MV-4-11 (cell line): ENCODE measurements at regions not wholly inside any gene's neighbourhood (a gene's known extent, or its start where the extent isn't known, plus 50 kb on each side); places are given as distances from the start of the nearest gene placed in this dataset.
"Not testable (repeated sequence)": the region's sequence is repeated elsewhere in the genome, so short reads cannot be mapped to it uniquely, and the experiment has no call there.

Experiments
- DNase-seq: peaks from one replicate; lab custom pipeline; 2025; lab: John Stamatoyannopoulos, UW

GRCh38 chr11:97667057-97667456, 1277.2 kb downstream of the JRKL start:
- no peak for DNase-seq

- peak; percentile 75 for DNase-seq
These were observed 1293.9 kb downstream of the JRKL start for GRCh38 chr11:97683733-97684132.

- DNase-seq: no peak
These were observed 1295.0 kb downstream of the JRKL start for GRCh38 chr11:97684486-97685439.

GRCh38 chr11:97685695-97686094, 1295.9 kb downstream of the JRKL start:
- no peak for DNase-seq

- DNase-seq: no peak
These were observed 1297.3 kb downstream of the JRKL start for GRCh38 chr11:97687111-97687510.

GRCh38 chr11:97691061-97691460, 1301.2 kb downstream of the JRKL start:
- no peak for DNase-seq

GRCh38 chr11:97702951-97703350, 1313.1 kb downstream of the JRKL start:
- no peak for DNase-seq

GRCh38 chr11:97703851-97704250, 1314.0 kb downstream of the JRKL start:
- DNase-seq: no peak

- DNase-seq: not testable (repeated sequence)
These were observed 1315.3 kb upstream of the CNTN5 start for GRCh38 chr11:97705441-97705840.

GRCh38 chr11:97717922-97718321, 1302.8 kb upstream of the CNTN5 start:
- DNase-seq: no peak

GRCh38 chr11:97722065-97722464, 1298.7 kb upstream of the CNTN5 start:
- DNase-seq: no peak

- DNase-seq: no peak
These were observed 1298.0 kb upstream of the CNTN5 start for GRCh38 chr11:97722721-97723120.

- DNase-seq: no peak
These were observed 1291.0 kb upstream of the CNTN5 start for GRCh38 chr11:97729546-97730272.

GRCh38 chr11:97732011-97732632, 1288.6 kb upstream of the CNTN5 start:
- no peak for DNase-seq

GRCh38 chr11:97738751-97739150, 1282.0 kb upstream of the CNTN5 start:
- no peak for DNase-seq

GRCh38 chr11:97739932-97740800, 1280.6 kb upstream of the CNTN5 start:
- peak; percentile 54 for DNase-seq

- DNase-seq: no peak
These were observed 1280.0 kb upstream of the CNTN5 start for GRCh38 chr11:97740801-97741151.

- peak; percentile 36 for DNase-seq
These were observed 1278.0 kb upstream of the CNTN5 start for GRCh38 chr11:97742717-97743116.

GRCh38 chr11:97743205-97743742, 1277.5 kb upstream of the CNTN5 start:
- peak; percentile 81 for DNase-seq

- DNase-seq: no peak
These were observed 1275.2 kb upstream of the CNTN5 start for GRCh38 chr11:97745515-97746050.

- no peak for DNase-seq
These were observed 1273.9 kb upstream of the CNTN5 start for GRCh38 chr11:97746818-97747217.
